Right lobe of liver (tissue), 4 donors: ENCODE measurements at regions not wholly inside any gene's neighbourhood (a gene's known extent, or its start where the extent isn't known, plus 50 kb on each side); places are given as distances from the start of the nearest gene placed in this dataset.
"Not testable (repeated sequence)": the region's sequence is repeated elsewhere in the genome, so short reads cannot be mapped to it uniquely, and the experiment has no call there.

Source experiments
- CTCF ChIP-seq, 4 donors: fragments of 200-600 bp in 3 of 4; fragments of 450-650 bp in 1 of 4; IDR thresholded peaks; one replicate each; pipeline versions ENCODE4 v1.5.1 to v1.8.0; 2016 to 2022; ENCODE audit warnings: antibody characterized with exemption in 4 of 4, mild to moderate bottlenecking in 2 of 4
- POLR2A ChIP-seq: fragments of 450-650 bp; IDR thresholded peaks from one replicate; pipeline ENCODE4 v1.6.1; 2017; ENCODE audit warnings: antibody characterized with exemption, mild to moderate bottlenecking
- donor health status: DM: no; HTN: no; CAD: no.
- donor health status: DM: no; HTN: no; CAD: no.
- donor health status: DM: no; HTN: yes; CAD: no.

- TF ChIP-seq CTCF (IDR thresholded peaks at IDR 0.05); POLR2A: not testable (repeated sequence)
These were observed 445.1 kb upstream of the FKBP1C start for GRCh38 chr6:62766174-62766573.
